ENCODE measurements at regions not wholly inside any gene's neighbourhood (a gene's known extent, or its start where the extent isn't known, plus 50 kb on each side); places are given as distances from the start of the nearest gene placed in this dataset.

- no peak overlapping the region for H4K5ac ChIP-seq (ENCODE audit: insufficient read length, low read depth, low read length)
- H3K4ac ChIP-seq (ENCODE audit: low read depth, low read length): no peak overlapping the region
- DNase-seq: no peak
- H3K9me3 Mint-ChIP-seq: no peaks in the 10 kb centered on the region
- H2BK5ac ChIP-seq (ENCODE audit: insufficient read length, low read length): no peak overlapping the region
- no peak overlapping the region for H3K4me3 Mint-ChIP-seq
- peak overlapping the region in 1 of 3 experiments; percentile 8; a peak in 1 of 7 replicates for H3K27ac Mint-ChIP-seq
- H3K79me1 ChIP-seq (ENCODE audit: insufficient read depth, low read depth, low read length, poor library complexity, severe bottlenecking): no peaks in the 10 kb centered on the region
- H3K27me3 ChIP-seq (ENCODE audit: insufficient read depth, low read length): no peaks in the 10 kb centered on the region
- H3K4me1 ChIP-seq (ENCODE audit: insufficient read depth, low read length): no peaks in the 10 kb centered on the region
- H3K79me2 ChIP-seq (ENCODE audit: insufficient read depth, low read length): no peaks in the 10 kb centered on the region
- H3K27ac ChIP-seq (ENCODE audit: insufficient read length, low read depth, low read length): no peak overlapping the region
- no peak overlapping the region for H2BK15ac ChIP-seq (ENCODE audit: low read depth, low read length)
- no peaks in the 10 kb centered on the region for H4K20me1 ChIP-seq (ENCODE audit: control insufficient read depth, insufficient read depth, insufficient read length)
- H3K14ac ChIP-seq (ENCODE audit: insufficient read depth, low read length): no peak overlapping the region
- no peaks in the 10 kb centered on the region for H3K4me1 Mint-ChIP-seq
- H3K27me3 Mint-ChIP-seq (ENCODE audit: low read depth): no peaks in the 10 kb centered on the region; the same call in 1 of the 2 replicates
- H2BK120ac ChIP-seq (ENCODE audit: low read depth, low read length, poor library complexity, severe bottlenecking): no peak overlapping the region
- H3K23ac ChIP-seq (ENCODE audit: insufficient read length, low read depth, low read length): no peak overlapping the region
- no peak overlapping the region for H2AFZ ChIP-seq (ENCODE audit: low read length)
- no peak overlapping the region for H4K8ac ChIP-seq (replicated peaks; ENCODE audit: insufficient read length, low read depth, low read length)
- no peak for TF ChIP-seq CTCF (conservative IDR thresholded peaks at IDR 0.05)
- no peak overlapping the region for H3K9ac ChIP-seq (ENCODE audit: extremely low read depth, insufficient read length, low read length)
- no peak overlapping the region for H3K4me2 ChIP-seq (ENCODE audit: insufficient read depth, insufficient read length, low read length)
- no peak overlapping the region for H4K91ac ChIP-seq (ENCODE audit: insufficient read length, low read depth, low read length)
- no peaks in the 10 kb centered on the region for H3K36me3 Mint-ChIP-seq (ENCODE audit: insufficient read depth in 1 of 3, low read depth in 3 of 3)
- no peak overlapping the region for H2AK5ac ChIP-seq (ENCODE audit: insufficient read length, low read length)
- no peak overlapping the region for H2BK12ac ChIP-seq (ENCODE audit: insufficient read length, low read depth, low read length)
- no peaks in the 10 kb centered on the region for H3K23me2 ChIP-seq (ENCODE audit: insufficient read length, low read depth, low read length, poor library complexity, severe bottlenecking)
- H3T11ph ChIP-seq (ENCODE audit: low read length): no peak overlapping the region
- no peaks in the 10 kb centered on the region for H3K9me3 ChIP-seq (ENCODE audit: control insufficient read depth, low read depth, low read length)
- H3K18ac ChIP-seq (ENCODE audit: insufficient read length, low read depth, low read length): no peak overlapping the region
- H2BK20ac ChIP-seq (ENCODE audit: low read depth, low read length, poor library complexity, severe bottlenecking): no peak overlapping the region
- WGBS (ENCODE audit: extremely low coverage, insufficient read length, low lambda C conversion rate): no CpG with 5 or more reads among the region's 1 CpG
- H3K56ac ChIP-seq (ENCODE audit: insufficient read length, low read depth, low read length): no peak overlapping the region
Measured at GRCh38 chr9:16075696-16076095, 522.9 kb downstream of the CCDC171 start.
